ENCODE measurements at regions not wholly inside any gene's neighbourhood (a gene's known extent, or its start where the extent isn't known, plus 50 kb on each side); places are given as distances from the start of the nearest gene placed in this dataset.
A peak's percentile ranks its signal among the peaks of the same experiment; 100 is the strongest.

DNA sequence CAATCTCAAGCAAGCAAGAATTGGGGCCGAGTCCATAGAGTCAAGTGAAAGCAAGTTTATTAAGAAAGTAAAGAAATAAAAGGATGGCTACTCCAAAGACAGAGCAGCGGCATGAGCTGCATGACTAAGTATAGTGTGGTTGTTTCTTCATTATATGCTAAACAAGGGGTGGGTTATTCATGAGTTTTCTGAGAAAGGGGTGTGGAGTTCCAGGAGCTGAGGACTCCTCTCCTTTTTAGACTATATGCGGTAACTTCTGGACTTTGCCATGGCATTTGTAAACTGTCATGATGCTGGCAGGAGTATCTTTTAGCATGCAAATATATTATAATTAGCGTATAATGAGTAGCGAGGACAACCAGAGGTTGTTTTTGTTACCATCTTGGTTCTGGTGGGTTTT is 819.9 kb downstream of the KCNJ2 start:
- Histone ChIP-seq H4K20me1 (replicated peaks in 1 of 2; ENCODE audit: control insufficient read depth in 1 of 2, insufficient read depth in 2 of 2, low read length in 2 of 2) (no peaks in the 10 kb centered on the region), H2AFZ (ENCODE audit: low read length) (no peak overlapping the region), H2BK15ac (ENCODE audit: low read length) (no peak overlapping the region), H3K9me3 (ENCODE audit: insufficient read depth in 2 of 2, low read depth in 1 of 2, low read length in 1 of 2) (peaks cover 15 to 18% of the 10 kb centered on the region in 2 experiments), H2BK12ac (ENCODE audit: low read depth, low read length) (no peak overlapping the region; the same call in 1 of the 2 replicates), H3K79me2 (ENCODE audit: control insufficient read depth in 1 of 2, insufficient read depth in 2 of 2, low read length in 2 of 2) (no peaks in the 10 kb centered on the region), H3K27ac (ENCODE audit: low read depth, low read length) (no peak overlapping the region), H3K23ac (ENCODE audit: insufficient read length) (no peak overlapping the region), H3K56ac (replicated peaks; ENCODE audit: insufficient read length, low read depth, low read length) (no peak overlapping the region), H4K91ac (replicated peaks; ENCODE audit: insufficient read length, low read length) (no peak overlapping the region), H3K79me1 (ENCODE audit: low read depth, low read length) (no peaks in the 10 kb centered on the region), H3K4ac (replicated peaks; ENCODE audit: insufficient read length, low read depth, low read length) (peak overlapping the region; percentile 69), H2BK20ac (ENCODE audit: low read length) (no peak overlapping the region), H3K36me3 (ENCODE audit: control insufficient read depth in 2 of 4, insufficient read depth in 4 of 4, low read length in 3 of 4) (peaks cover 0 to 9% (median 0%) of the 10 kb centered on the region in 4 experiments; a peak in 1 of 8 replicates), H3K4me3 (ENCODE audit: extremely low read depth in 1 of 4, insufficient read depth in 2 of 4, low read depth in 3 of 4, low read length in 4 of 4) (no peak overlapping the region), H3K27me3 (replicated peaks in 1 of 4; ENCODE audit: control insufficient read depth in 3 of 4, extremely low read depth in 1 of 4, insufficient read depth in 3 of 4, low read length in 3 of 4) (no peaks in the 10 kb centered on the region), H3K4me2 (ENCODE audit: insufficient read depth in 1 of 2, low read depth in 2 of 2, low read length in 2 of 2) (no peak overlapping the region), H3K18ac (ENCODE audit: extremely low read depth, low read length) (no peak overlapping the region; the same call in 1 of the 2 replicates), H4K5ac (ENCODE audit: insufficient read length, low read depth, low read length) (no peak overlapping the region), H3K14ac (ENCODE audit: insufficient read length) (no peak overlapping the region), H3K9ac (replicated peaks in 1 of 4; ENCODE audit: extremely low read depth in 1 of 4, low read depth in 3 of 4, low read length in 3 of 4) (no peak overlapping the region), H2BK5ac (ENCODE audit: low read depth, low read length) (no peak overlapping the region; the same call in 1 of the 2 replicates), H2AK5ac (ENCODE audit: low read depth, low read length) (no peak overlapping the region), H4K8ac (ENCODE audit: extremely low read depth, insufficient read depth, low read length) (no peak overlapping the region), H2BK120ac (replicated peaks; ENCODE audit: low read depth, low read length) (peak overlapping the region; percentile 26), H3K4me1 (replicated peaks in 1 of 4; ENCODE audit: control insufficient read depth in 3 of 4, insufficient read depth in 4 of 4, low read length in 3 of 4) (peaks cover 0 to 10% (median 9%) of the 10 kb centered on the region in 4 experiments; a peak in 5 of 7 replicates), H3K23me2 (ENCODE audit: low read depth, low read length) (no peaks in the 10 kb centered on the region)
- WGBS, 2 experiments (ENCODE audit: extremely low coverage in 1 of 2, insufficient coverage in 1 of 2, insufficient read length in 1 of 2, insufficient replicate concordance in 2 of 2, low coverage in 1 of 2, low lambda C conversion rate in 2 of 2, missing lambda C conversion rate in 1 of 2): 87% methylated on average over 5 of the region's 5 CpGs; no CpG with 5 or more reads in 1 of the 2 experiments
- ChIA-PET CTCF (ENCODE audit: partially characterized antibody) (interaction anchor here (0.8 kb wide), 1 partner anchor 40 kb away, joined by 4 read pairs; no protein-coding TSS in a partner anchor), POLR2A (ENCODE audit: partially characterized antibody) (no interaction called here)
- DNase-seq (ENCODE audit: low read depth in 1 of 2, low spot score in 2 of 2) (no peak), FAIRE-seq (no peak)
- TF ChIP-seq RBBP5 (IDR thresholded peaks at IDR 0.05; ENCODE audit: borderline replicate concordance, low read depth, low read length) (no peak), RNF2 (IDR thresholded peaks at IDR 0.05; ENCODE audit: borderline replicate concordance, low read depth, low read length, missing control alignments, poor library complexity, severe bottlenecking) (no peak), EZH2 (IDR thresholded peaks at IDR 0.05; ENCODE audit: low read depth, low read length, severe bottlenecking) (no peak), JUN (IDR thresholded peaks at IDR 0.05; ENCODE audit: low read depth, low read length) (no peak), TAF1 (IDR thresholded peaks at IDR 0.05; ENCODE audit: low read depth, low read length) (no peak), RAD21 (IDR thresholded peaks at IDR 0.05 in 1 of 2, conservative IDR thresholded peaks at IDR 0.05 in 1 of 2; ENCODE audit: low read depth in 2 of 2, low read length in 2 of 2) (no peak), RXRA (IDR thresholded peaks at IDR 0.05; ENCODE audit: insufficient read depth, low read depth, low read length) (no peak)
- TF ChIP-seq, protein P1, sequence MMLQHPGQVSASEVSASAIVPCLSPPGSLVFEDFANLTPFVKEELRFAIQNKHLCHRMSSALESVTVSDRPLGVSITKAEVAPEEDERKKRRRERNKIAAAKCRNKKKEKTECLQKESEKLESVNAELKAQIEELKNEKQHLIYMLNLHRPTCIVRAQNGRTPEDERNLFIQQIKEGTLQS (IDR thresholded peaks at IDR 0.05; ENCODE audit: insufficient read depth, low read depth, low read length): no peak
